CD4-positive, alpha-beta T cell treated with Interleukin-6 for 4 hours (primary cell): ENCODE measurements at regions not wholly inside any gene's neighbourhood (a gene's known extent, or its start where the extent isn't known, plus 50 kb on each side); places are given as distances from the start of the nearest gene placed in this dataset.

Source experiments
- DNase-seq: peaks from one replicate; pipeline ENCODE4 v3.0.0-alpha.2; 2020; ENCODE audit warnings: mixed read lengths

GRCh38 chr2:226153553-226153952 lies 646.1 kb downstream of the IRS1 start:
- DNase-seq = no peak

- DNase-seq = no peak
Observed at GRCh38 chr2:226151157-226151556, 648.5 kb downstream of the IRS1 start.

- no peak for DNase-seq
Observed at GRCh38 chr2:226143091-226143490, 656.5 kb downstream of the IRS1 start.

- no peak for DNase-seq
Observed at GRCh38 chr2:226142463-226142862, 657.2 kb downstream of the IRS1 start.

GRCh38 chr2:226140594-226140993 lies 659.0 kb downstream of the IRS1 start:
- no peak for DNase-seq

- DNase-seq = no peak
Observed at GRCh38 chr2:226139759-226140158, 659.9 kb downstream of the IRS1 start.

DNA sequence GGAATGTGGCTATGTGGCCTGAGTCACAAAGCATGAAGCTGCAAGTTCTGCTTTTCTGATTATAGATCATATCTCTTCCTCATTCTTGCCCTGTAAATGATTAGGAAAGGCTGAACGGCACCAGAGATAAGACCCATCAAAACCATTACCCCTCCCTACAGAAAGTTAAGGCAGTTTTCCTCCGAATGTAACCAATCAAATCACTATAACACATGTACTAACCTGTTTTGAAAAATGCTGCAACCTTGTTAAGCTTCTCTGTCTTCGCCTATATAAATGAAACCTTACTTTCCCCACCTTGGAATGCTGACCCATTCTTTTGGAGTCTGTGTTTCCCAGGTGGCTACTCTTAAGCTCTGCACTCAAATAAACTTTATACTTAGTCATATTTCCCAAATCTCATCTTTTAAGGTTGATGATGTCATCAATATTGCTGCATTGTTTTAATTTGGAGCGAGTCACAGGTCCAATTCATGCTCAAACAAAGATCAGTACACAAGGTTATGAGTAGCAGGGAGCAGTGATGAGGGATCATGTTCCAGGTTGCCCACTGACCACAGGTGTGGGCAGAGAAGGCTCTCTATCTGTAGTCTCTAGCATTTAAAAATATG lies 662.3 kb downstream of the IRS1 start:
- no peak for DNase-seq

DNA sequence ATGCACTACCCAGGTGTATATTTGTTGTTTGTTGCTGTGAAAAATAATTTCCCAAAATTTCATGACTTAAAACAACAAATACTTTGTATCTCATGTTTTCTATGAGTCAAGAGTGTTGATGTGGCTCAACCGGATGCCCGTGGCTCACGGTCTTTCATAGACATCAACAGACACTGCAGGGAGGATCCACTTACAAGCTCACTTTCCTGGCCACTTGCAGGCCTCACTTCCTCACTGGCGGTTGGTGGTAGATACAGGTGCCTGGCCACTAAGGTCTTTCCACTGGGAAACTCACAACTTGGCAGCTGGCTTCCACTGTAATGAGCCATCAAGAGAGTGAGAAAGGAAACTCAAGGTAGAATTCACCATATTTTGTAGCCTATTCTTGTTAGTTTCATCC lies 662.9 kb downstream of the IRS1 start:
- DNase-seq = no peak

GRCh38 chr2:226135861-226136548 lies 663.6 kb downstream of the IRS1 start:
- no peak for DNase-seq

DNA sequence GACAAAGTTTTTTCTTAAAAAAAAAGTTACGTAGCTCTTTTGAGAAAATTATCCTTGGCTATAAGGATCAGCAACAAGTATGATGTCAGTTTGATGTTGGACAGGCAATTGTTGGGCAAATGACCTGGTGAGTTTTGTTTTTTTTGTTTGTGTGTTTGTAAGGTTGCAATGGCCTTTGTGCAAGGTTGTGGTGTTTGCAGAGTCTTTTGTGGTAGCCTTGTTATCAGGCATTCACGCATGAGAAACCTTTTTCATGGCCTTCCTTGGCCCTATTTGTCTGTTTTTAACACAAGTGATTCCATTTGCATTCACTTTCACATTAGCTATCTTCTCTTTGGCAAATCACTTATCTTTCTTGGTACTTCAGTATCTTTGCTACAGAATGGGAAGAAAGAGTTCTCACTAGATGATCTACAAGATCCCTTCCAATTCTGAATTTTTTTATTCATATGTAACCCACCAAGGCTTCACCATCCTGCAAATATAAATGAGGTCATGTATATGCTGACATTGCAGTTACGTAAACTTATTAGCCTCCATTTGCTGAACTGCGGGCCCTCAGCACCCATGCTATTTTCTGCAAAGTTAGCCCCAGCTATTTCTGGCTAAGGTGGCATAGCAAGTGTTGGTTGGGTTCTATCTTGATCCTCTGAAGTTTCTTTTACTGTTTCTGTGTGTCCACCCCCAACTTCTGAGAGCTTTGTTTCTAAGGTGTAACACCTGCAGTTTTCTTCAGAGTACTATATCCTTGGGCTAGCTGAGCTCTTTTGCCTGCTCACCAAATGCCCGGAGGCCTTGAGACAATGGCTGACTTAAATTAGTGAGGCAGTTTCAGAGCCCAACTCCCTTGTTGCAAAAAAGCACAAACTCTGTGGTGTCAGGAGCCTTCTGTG lies 667.1 kb downstream of the IRS1 start:
- DNase-seq = no peak

DNA sequence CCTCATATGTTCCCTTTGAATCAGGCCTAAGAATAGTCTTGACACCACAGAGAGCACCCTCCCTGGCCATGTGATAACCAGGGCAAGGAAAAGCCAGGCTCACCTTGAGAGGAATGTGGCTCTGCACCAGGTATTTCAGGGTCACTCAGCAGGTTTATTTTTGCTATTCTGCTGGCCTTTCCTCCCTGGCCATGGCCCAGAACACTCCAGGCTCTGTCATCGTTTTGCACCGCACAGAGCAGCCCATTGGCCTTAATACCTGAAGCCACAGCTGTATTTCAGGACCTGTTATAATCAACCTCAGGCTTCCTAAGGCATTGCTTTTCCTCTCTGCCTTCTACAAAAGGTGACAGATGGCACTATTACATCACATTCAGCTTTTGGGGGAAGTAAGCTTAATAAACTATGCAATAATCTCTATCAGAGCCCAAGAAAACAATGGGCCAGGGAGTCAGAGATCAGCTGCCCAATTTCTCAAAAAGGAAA lies 668.3 kb downstream of the IRS1 start:
- no peak for DNase-seq

- no peak for DNase-seq
Observed at GRCh38 chr2:226130192-226130591, 669.4 kb downstream of the IRS1 start.

DNA sequence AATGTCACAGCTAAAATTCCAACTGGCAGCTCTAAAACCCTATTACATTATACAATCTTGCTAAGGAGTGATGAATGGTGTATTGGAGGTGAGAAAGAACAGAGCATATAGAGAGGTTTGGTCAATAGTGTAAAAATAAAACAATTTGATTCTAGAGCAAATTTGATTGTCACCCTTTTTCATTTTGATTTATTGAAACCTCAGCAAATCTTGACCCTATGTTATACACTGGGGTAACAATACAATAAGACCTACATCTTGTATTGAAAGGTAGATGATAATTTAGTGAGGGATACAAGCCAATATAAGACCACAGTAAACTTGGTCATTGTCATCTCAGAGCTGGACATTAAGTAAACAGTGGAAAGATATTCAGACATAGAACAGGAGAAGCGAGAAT lies 671.9 kb downstream of the IRS1 start:
- DNase-seq = no peak

- DNase-seq = no peak
Observed at GRCh38 chr2:226126104-226126503, 673.5 kb downstream of the IRS1 start.

GRCh38 chr2:226125176-226125883 lies 674.3 kb downstream of the IRS1 start:
- DNase-seq = no peak

DNA sequence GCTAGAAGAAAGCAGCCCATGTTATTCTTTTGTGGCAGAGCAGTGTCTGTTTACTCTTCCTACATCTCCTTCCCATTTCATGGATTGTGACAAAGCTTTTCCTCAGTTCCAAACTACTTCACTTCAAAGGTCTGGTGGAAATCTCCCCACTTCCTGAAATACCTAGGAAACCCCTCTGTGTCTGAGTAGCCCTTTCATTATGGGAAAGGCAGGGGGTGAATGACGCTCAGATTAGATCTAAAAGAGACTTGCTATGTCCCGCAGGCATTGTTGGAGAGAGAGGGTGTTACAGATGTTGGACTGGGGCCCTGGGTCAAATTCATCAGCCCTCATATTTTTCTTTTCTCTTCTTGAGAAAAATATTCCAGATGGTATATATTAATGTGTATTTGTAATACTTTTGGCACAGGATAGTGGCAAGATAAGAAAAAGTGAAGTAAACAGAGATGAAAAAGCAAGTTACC lies 675.0 kb downstream of the IRS1 start:
- no peak for DNase-seq

- DNase-seq = no peak
Observed at GRCh38 chr2:226123300-226123699, 676.3 kb downstream of the IRS1 start.

- DNase-seq = no peak
Observed at GRCh38 chr2:226122041-226122440, 677.6 kb downstream of the IRS1 start.

GRCh38 chr2:226121046-226121738 lies 678.4 kb downstream of the IRS1 start:
- no peak for DNase-seq

- DNase-seq = no peak
Observed at GRCh38 chr2:226118471-226119429, 680.9 kb downstream of the IRS1 start.

- no peak for DNase-seq
Observed at GRCh38 chr2:226117510-226118065, 682.0 kb downstream of the IRS1 start.
